Skeletal muscle tissue (tissue), 3 donors: ENCODE measurements at regions not wholly inside any gene's neighbourhood (a gene's known extent, or its start where the extent isn't known, plus 50 kb on each side); places are given as distances from the start of the nearest gene placed in this dataset.

Experiments
- H3K27ac ChIP-seq: one replicate; pipeline ENCODE4 v1.7.0; 2013; ENCODE audit warnings: mild to moderate bottlenecking, low read depth, low read length, inconsistent platforms
- H3K27me3 ChIP-seq, 3 donors: one replicate each; pipeline ENCODE4 v1.7.0; 2013; ENCODE audit warnings: low read length in 3 of 3; ENCODE audit not compliant: control insufficient read depth in 3 of 3, insufficient read depth in 3 of 3
- H3K36me3 ChIP-seq, 3 donors: one replicate each; pipeline ENCODE4 v1.7.0; 2013; ENCODE audit warnings: low read length in 3 of 3; ENCODE audit not compliant: control insufficient read depth in 3 of 3, insufficient read depth in 3 of 3
- H3K4me1 ChIP-seq, 3 donors: one replicate each; pipeline ENCODE4 v1.7.0; 2013; ENCODE audit warnings: low read length in 3 of 3, mild to moderate bottlenecking in 3 of 3; ENCODE audit not compliant: control insufficient read depth in 3 of 3, insufficient read depth in 3 of 3
- H3K4me3 ChIP-seq, 3 donors: one replicate each; pipeline ENCODE4 v1.7.0; 2013; ENCODE audit warnings: low read length in 3 of 3
- H3K9ac ChIP-seq, 3 donors: one replicate each; pipeline ENCODE4 v1.7.0; 2013; ENCODE audit warnings: low read length in 3 of 3, mild to moderate bottlenecking in 3 of 3, moderate library complexity in 2 of 3, low read depth in 1 of 3
- H3K9me3 ChIP-seq, 3 donors: one replicate each; pipeline ENCODE4 v1.7.0; 2013; ENCODE audit warnings: low read length in 3 of 3; ENCODE audit not compliant: control insufficient read depth in 3 of 3
- donor health status: Osteomylitis.

- H3K27ac ChIP-seq, result no peak overlapping the region
- no peak overlapping the region for H3K4me3 ChIP-seq
- H3K36me3 ChIP-seq, result no peaks in the 10 kb centered on the region
- H3K27me3 ChIP-seq, result no peaks in the 10 kb centered on the region
- H3K9ac ChIP-seq, result no peak overlapping the region
- no peaks in the 10 kb centered on the region for H3K9me3 ChIP-seq
- peaks cover 18 to 25% (median 23%) of the 10 kb centered on the region in 3 donors for H3K4me1 ChIP-seq
Measured at GRCh38 chr3:194755671-194756459, 70.2 kb downstream of the FAM43A start.

GRCh38 chr3:194756460-194756779 is 70.7 kb downstream of the FAM43A start:
- H3K9me3 ChIP-seq, result no peaks in the 10 kb centered on the region
- H3K4me3 ChIP-seq, result no peak overlapping the region
- peaks cover 20 to 27% (median 23%) of the 10 kb centered on the region in 3 donors for H3K4me1 ChIP-seq
- no peaks in the 10 kb centered on the region for H3K36me3 ChIP-seq
- peak overlapping the region; percentile 54 for H3K27ac ChIP-seq
- H3K9ac ChIP-seq, result peak overlapping the region in 1 of 3 donors; percentile 16
- H3K27me3 ChIP-seq, result peaks cover 0 to 2% (median 0%) of the 10 kb centered on the region in 3 donors

GRCh38 chr3:194756791-194757325 is 71.2 kb downstream of the FAM43A start:
- Histone ChIP-seq H3K9me3 (no peaks in the 10 kb centered on the region), H3K9ac (peak overlapping the region in 2 of 3 donors; percentile 2 to 54), H3K36me3 (no peaks in the 10 kb centered on the region), H3K4me1 (peaks cover 20 to 30% (median 23%) of the 10 kb centered on the region in 3 donors), H3K27me3 (peaks cover 0 to 4% (median 3%) of the 10 kb centered on the region in 3 donors), H3K27ac (peak overlapping the region; percentile 65), H3K4me3 (no peak overlapping the region)

GRCh38 chr3:194757647-194758061 is 72.0 kb downstream of the FAM43A start:
- Histone ChIP-seq H3K27me3 (peaks cover 0 to 4% (median 3%) of the 10 kb centered on the region in 3 donors), H3K4me1 (peaks cover 20 to 30% (median 23%) of the 10 kb centered on the region in 3 donors), H3K9ac (peak overlapping the region in 1 of 3 donors; percentile 2), H3K27ac (peak overlapping the region; percentile 65), H3K4me3 (no peak overlapping the region), H3K9me3 (no peaks in the 10 kb centered on the region), H3K36me3 (no peaks in the 10 kb centered on the region)

GRCh38 chr3:194758716-194759115 is 73.0 kb downstream of the FAM43A start:
- no peak overlapping the region for H3K27ac ChIP-seq
- no peaks in the 10 kb centered on the region for H3K36me3 ChIP-seq
- no peak overlapping the region for H3K4me3 ChIP-seq
- H3K9ac ChIP-seq, result no peak overlapping the region
- no peaks in the 10 kb centered on the region for H3K9me3 ChIP-seq
- H3K4me1 ChIP-seq, result peaks cover 20 to 30% (median 23%) of the 10 kb centered on the region in 3 donors
- H3K27me3 ChIP-seq, result peaks cover 0 to 7% (median 4%) of the 10 kb centered on the region in 3 donors

- no peak overlapping the region for H3K4me3 ChIP-seq
- H3K4me1 ChIP-seq, result peaks cover 20 to 30% (median 23%) of the 10 kb centered on the region in 3 donors
- H3K27me3 ChIP-seq, result peaks cover 0 to 7% (median 4%) of the 10 kb centered on the region in 3 donors
- no peaks in the 10 kb centered on the region for H3K9me3 ChIP-seq
- H3K36me3 ChIP-seq, result no peaks in the 10 kb centered on the region
- H3K27ac ChIP-seq, result no peak overlapping the region
- H3K9ac ChIP-seq, result no peak overlapping the region
Measured at GRCh38 chr3:194760494-194761137, 74.9 kb downstream of the FAM43A start.

GRCh38 chr3:194761384-194761783 is 75.7 kb downstream of the FAM43A start:
- Histone ChIP-seq H3K27ac (no peak overlapping the region), H3K9me3 (no peaks in the 10 kb centered on the region), H3K27me3 (peaks cover 0 to 7% (median 4%) of the 10 kb centered on the region in 3 donors), H3K9ac (no peak overlapping the region), H3K4me1 (peaks cover 19 to 28% (median 23%) of the 10 kb centered on the region in 3 donors), H3K36me3 (no peaks in the 10 kb centered on the region), H3K4me3 (no peak overlapping the region)

GRCh38 chr3:194766845-194767244 is 81.2 kb downstream of the FAM43A start:
- Histone ChIP-seq H3K36me3 (no peaks in the 10 kb centered on the region), H3K27ac (no peak overlapping the region), H3K4me1 (peaks cover 10 to 12% (median 11%) of the 10 kb centered on the region in 3 donors), H3K27me3 (peaks cover 0 to 5% (median 4%) of the 10 kb centered on the region in 3 donors), H3K9ac (no peak overlapping the region), H3K4me3 (no peak overlapping the region), H3K9me3 (no peaks in the 10 kb centered on the region)

- no peak overlapping the region for H3K4me3 ChIP-seq
- no peaks in the 10 kb centered on the region for H3K36me3 ChIP-seq
- peaks cover 10 to 16% (median 14%) of the 10 kb centered on the region in 3 donors for H3K4me1 ChIP-seq
- H3K9me3 ChIP-seq, result no peaks in the 10 kb centered on the region
- H3K9ac ChIP-seq, result no peak overlapping the region
- H3K27me3 ChIP-seq, result peaks cover 0 to 6% (median 4%) of the 10 kb centered on the region in 3 donors
- H3K27ac ChIP-seq, result no peak overlapping the region
Measured at GRCh38 chr3:194767446-194768207, 81.9 kb downstream of the FAM43A start.
